ENCODE measurements at regions not wholly inside any gene's neighbourhood (a gene's known extent, or its start where the extent isn't known, plus 50 kb on each side); places are given as distances from the start of the nearest gene placed in this dataset.

GRCh38 chr3:158992463-158992862 is 190.6 kb downstream of the MFSD1 start:
- no peak for ATAC-seq (ENCODE audit: insufficient read depth, low FRiP score)

DNA sequence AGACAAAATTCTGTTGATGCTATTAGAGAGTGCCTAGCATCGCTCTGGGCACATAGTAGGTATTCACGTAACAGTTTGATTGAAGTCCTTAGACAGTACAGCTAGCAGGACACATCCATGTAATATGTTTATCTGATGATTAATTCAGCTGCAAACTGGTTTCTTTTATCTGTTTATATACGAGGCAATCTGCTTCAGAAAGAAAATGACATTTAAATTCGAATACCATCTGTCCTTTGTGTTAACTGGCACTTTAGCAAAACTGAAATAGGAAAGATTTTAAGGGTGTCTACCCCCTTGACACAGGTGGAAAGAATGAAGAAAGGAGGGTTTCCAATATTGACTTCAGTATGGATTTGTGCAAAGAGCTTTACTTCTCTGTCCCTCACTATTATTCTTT is 192.5 kb downstream of the MFSD1 start:
- WGBS, 2 donors, result 79 to 87% methylated on average over 4 of the region's 4 CpGs
- DNase-seq (no peak), ATAC-seq (ENCODE audit: insufficient read depth, low FRiP score) (no peak)
- no peaks in the 10 kb centered on the region for H3K36me3 ChIP-seq (ENCODE audit: control insufficient read depth in 4 of 4, insufficient read depth in 4 of 4, low read length in 4 of 4)
- no peaks in the 10 kb centered on the region for H3K4me1 ChIP-seq (ENCODE audit: control insufficient read depth in 5 of 5, insufficient read depth in 5 of 5, low read length in 5 of 5)
- H3K4me3 ChIP-seq, result no peak overlapping the region
- TF ChIP-seq CTCF (IDR thresholded peaks at IDR 0.05; ENCODE audit: control extremely low read depth, extremely low read depth), result no peak
- no peak overlapping the region for H3K27ac ChIP-seq (ENCODE audit: low read depth in 1 of 2, low read length in 1 of 2)
- H3K27me3 ChIP-seq (ENCODE audit: control insufficient read depth in 3 of 3, insufficient read depth in 3 of 3, low read length in 2 of 3), result no peaks in the 10 kb centered on the region
- H3K9me3 ChIP-seq (ENCODE audit: control insufficient read depth in 4 of 4, insufficient read depth in 3 of 4, low read length in 3 of 4), result no peaks in the 10 kb centered on the region
- no peak overlapping the region for H3K9ac ChIP-seq (ENCODE audit: insufficient read depth in 1 of 2, low read length in 2 of 2)

More at GRCh38 chr3:158992463-158992862, 190.6 kb downstream of the MFSD1 start:
- no peak overlapping the region for H3K27ac ChIP-seq (ENCODE audit: low read depth in 1 of 2, low read length in 1 of 2)
- H3K9ac ChIP-seq (ENCODE audit: insufficient read depth in 1 of 2, low read length in 2 of 2), result no peak overlapping the region
- no peak for TF ChIP-seq CTCF (IDR thresholded peaks at IDR 0.05; ENCODE audit: control extremely low read depth, extremely low read depth)
- no peak for DNase-seq
- no peaks in the 10 kb centered on the region for H3K27me3 ChIP-seq (ENCODE audit: control insufficient read depth in 3 of 3, insufficient read depth in 3 of 3, low read length in 2 of 3)
- no peaks in the 10 kb centered on the region for H3K4me1 ChIP-seq (ENCODE audit: control insufficient read depth in 5 of 5, insufficient read depth in 5 of 5, low read length in 5 of 5)
- no peak overlapping the region for H3K4me3 ChIP-seq
- no peaks in the 10 kb centered on the region for H3K9me3 ChIP-seq (ENCODE audit: control insufficient read depth in 4 of 4, insufficient read depth in 3 of 4, low read length in 3 of 4)
- H3K36me3 ChIP-seq (ENCODE audit: control insufficient read depth in 4 of 4, insufficient read depth in 4 of 4, low read length in 4 of 4), result no peaks in the 10 kb centered on the region

GRCh38 chr3:159001711-159002110 is 199.9 kb downstream of the MFSD1 start:
- H3K27me3 ChIP-seq (ENCODE audit: control insufficient read depth in 3 of 3, insufficient read depth in 3 of 3, low read length in 2 of 3), result no peaks in the 10 kb centered on the region
- H3K36me3 ChIP-seq (ENCODE audit: control insufficient read depth in 4 of 4, insufficient read depth in 4 of 4, low read length in 4 of 4), result no peaks in the 10 kb centered on the region
- WGBS, 2 donors, result 84 to 87% methylated on average over 1 of the region's 1 CpG

More at GRCh38 chr3:159001711-159002110, 199.9 kb downstream of the MFSD1 start:
- no peak for TF ChIP-seq CTCF (IDR thresholded peaks at IDR 0.05; ENCODE audit: control extremely low read depth, extremely low read depth)
- H3K9ac ChIP-seq (ENCODE audit: insufficient read depth in 1 of 2, low read length in 2 of 2), result no peak overlapping the region
- ATAC-seq (ENCODE audit: insufficient read depth, low FRiP score) (no peak), DNase-seq (no peak)
- no peaks in the 10 kb centered on the region for H3K4me1 ChIP-seq (ENCODE audit: control insufficient read depth in 5 of 5, insufficient read depth in 5 of 5, low read length in 5 of 5)
- no peak overlapping the region for H3K27ac ChIP-seq (ENCODE audit: low read depth in 1 of 2, low read length in 1 of 2)
- no peak overlapping the region for H3K4me3 ChIP-seq
- H3K9me3 ChIP-seq (ENCODE audit: control insufficient read depth in 4 of 4, insufficient read depth in 3 of 4, low read length in 3 of 4), result no peaks in the 10 kb centered on the region
